Activated CD4-positive, CD25-positive, alpha-beta regulatory T cell treated with anti-CD3 and anti-CD28 coated beads, Interleukin-2, amount 50 U/mL, for 24 hours (primary cell): ENCODE measurements at regions not wholly inside any gene's neighbourhood (a gene's known extent, or its start where the extent isn't known, plus 50 kb on each side); places are given as distances from the start of the nearest gene placed in this dataset.

Experiments
- ATAC-seq, 2 donors: fragments of 150-1000 bp; cut with Tn5 transposase; one replicate each; pipeline ENCODE4 v1.10.0; 2021; ENCODE audit warnings: mild to moderate bottlenecking in 1 of 2, moderate library complexity in 1 of 2

DNA sequence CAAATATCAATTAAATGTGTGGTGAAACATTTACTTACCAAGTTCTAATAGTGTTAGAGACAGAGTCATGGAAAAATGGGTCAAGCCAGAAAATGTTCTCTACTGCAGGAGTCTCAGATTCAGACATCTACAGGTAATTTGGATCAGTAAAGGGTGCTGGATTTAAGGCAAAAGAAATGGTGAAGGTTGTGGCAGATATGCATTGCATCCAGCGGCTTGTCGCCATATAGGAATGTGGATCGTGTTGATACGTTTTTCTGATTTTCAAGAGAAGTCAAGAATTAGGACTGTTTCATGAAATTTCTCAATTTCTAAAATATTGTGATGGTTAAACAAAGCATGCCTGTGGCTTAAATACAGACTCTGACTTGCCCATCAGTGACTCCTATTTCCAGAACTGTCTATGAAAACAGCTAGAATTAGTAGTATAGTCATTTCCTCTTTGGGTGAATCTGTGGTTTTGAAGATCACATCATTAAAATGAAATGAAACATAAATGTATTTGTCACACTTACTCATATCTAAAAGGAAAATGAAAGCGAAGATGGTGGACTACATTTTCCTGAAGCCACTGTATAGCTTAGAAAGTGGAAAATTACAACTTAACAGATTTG lies 110.1 kb upstream of the VEGFC start:
- ATAC-seq: peak; percentile 81 to 87

DNA sequence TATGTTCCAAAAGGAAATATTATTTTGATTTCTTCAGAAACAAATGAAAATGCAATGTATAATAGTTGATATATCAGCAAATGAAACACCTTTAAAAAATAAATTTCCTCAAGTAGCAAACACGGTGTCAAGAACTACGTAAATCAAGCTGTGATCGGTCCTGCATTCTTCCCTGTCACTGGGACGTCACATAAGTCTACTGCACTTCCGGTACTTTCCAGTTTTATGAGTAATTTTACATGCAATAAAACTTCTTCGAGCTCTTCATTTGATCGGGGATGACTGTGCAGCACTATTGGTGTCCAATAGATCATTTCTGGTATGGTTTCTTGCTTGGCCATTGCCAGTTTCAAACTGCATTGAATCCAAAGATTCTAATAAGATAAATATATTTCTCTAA lies 114.0 kb upstream of the VEGFC start:
- no peak for ATAC-seq

DNA sequence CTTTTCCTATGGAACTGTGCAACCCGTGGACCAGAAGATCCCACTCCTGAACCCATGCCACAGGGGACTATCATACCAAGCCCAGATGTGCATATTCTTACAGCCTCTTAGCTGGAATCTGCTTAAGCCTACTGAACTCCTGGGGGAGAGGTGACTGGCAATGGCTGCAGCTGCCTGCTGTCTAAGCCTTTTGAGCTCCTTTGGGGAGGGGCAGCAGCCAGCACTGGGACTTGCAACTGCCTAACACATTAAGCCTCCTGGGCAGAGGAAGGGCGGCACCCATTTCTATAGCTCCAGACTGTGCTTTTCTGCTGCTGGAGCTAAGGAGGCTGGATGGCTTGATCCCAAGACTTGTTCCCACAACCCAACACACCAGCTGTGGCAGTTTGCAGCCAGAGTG lies 117.9 kb upstream of the VEGFC start:
- no peak for ATAC-seq

DNA sequence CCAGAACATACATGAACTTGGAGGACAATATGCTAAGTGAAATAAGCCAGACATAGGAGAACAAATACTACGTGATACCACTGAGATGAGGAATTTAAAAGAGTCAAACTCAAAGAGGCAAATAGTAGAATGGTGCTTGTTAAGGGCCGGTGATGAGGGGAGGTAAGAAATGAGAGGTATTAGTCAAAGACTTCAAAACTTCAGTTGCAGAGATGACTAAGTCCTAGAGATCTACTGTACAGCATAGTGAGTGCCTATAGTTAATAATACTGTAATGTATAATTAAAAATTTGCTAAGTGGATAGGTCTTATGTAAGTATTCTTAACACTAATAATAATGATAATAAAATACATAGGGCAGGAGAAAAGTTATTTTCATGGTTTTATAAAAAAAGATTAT lies 126.9 kb upstream of the VEGFC start:
- no peak for ATAC-seq

DNA sequence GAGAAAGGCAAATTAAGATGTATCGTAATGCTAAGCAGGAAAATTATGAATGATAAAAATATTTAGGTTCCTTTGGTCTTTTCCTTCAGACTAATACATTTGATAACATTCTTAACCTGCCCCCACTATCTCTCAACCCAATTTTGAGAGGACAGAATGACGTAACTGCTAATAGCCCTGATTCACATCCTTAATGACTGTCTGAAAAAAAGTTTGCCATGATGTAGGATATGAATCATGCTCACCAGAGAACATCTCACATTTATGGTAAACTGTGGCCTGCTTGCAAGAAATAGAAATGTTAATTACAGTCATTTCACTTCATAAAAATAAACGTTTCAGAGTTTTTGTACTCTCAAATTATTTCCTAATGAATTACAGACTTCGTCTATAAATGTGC lies 128.0 kb upstream of the VEGFC start:
- ATAC-seq: no peak

DNA sequence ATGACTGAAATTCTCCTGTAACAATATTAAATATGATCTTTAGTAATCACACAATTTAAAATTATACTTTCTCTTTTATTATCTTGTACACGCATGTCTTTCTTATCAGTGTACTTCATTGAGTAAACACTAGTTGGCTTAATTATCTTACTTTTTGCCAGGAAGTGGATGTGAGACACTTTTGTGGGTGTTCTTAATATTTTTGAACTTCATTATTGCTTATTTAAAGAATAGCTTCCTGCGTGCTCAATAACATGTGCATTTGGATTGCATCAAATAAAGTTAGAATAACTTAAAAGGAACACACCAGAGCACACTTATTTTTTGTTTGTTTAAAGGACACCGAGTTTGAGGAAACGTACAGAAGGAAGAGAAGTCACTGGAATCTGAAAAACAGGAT lies 128.5 kb upstream of the VEGFC start:
- ATAC-seq: no peak

DNA sequence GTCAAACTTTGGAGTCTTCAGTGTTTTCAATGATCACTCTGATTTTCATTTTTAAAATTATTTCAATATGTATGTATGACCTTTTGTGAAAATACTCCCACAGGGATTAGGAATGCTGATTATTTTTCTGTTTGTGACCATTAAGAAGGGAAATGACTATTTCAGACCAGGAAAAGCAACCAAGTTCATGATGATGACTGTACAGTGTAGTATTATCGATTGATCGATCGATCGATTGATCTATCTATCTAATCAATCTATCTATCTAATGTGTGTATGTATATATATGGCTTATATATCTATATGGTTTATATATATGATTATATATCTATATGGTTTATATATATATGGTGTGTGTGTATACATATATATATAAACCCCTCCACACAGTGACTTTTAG lies 131.5 kb upstream of the VEGFC start:
- ATAC-seq: no peak

DNA sequence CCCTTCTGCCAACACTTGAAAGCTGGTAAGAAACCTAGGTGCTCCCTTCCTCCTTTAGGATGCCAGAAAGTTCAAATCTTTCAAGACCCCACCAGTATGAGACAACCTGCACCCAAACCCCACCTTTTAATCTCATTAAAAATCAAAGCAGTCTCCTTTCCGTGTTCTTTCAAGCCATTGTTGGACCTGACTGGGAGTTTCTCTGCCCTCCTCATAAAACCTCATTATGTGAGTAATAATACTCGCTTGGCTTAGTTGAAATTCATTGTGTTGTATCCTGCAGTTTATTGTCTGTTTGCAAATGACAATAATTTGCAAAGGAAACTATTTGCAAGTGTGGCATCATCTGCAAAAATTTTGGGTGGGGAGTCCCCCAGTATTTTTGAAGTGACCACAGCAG lies 133.2 kb upstream of the VEGFC start:
- ATAC-seq: no peak

DNA sequence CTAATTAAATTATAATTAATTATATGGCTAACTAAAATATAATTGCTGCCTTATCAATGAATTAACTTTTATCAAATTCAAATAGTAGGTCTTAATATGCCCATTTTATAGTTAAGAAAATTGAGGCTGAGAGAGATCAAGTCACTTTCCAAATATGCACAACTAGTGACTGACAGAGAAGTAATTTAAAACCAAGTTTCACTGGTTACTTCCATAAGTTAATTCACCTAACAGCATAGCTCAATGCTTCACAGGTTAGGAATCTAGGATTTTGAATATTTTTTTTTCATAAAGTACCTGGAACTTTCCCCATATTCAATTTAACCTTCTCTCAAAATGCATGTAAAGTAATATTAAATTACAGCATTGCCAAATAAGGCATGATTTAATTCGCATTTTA lies 134.4 kb upstream of the VEGFC start:
- ATAC-seq: no peak

DNA sequence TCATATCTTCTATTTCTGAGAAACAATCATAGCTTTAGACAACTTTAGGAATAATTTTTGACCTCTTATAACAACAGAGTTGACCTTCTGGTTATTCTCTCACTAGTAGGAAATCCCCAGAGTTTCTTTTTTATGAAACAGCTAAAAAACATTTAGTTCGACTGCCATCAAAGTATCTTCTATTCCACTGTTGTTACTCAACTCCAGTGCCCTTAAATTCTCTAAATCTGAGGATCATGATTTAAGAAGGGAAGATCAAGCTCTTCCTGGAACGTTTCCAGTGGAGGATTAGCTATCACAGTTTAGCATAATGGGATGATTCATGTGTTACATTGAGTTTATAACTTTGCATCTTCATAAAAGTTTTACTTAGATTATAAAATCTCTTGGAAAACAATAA lies 134.9 kb upstream of the VEGFC start:
- ATAC-seq: no peak

DNA sequence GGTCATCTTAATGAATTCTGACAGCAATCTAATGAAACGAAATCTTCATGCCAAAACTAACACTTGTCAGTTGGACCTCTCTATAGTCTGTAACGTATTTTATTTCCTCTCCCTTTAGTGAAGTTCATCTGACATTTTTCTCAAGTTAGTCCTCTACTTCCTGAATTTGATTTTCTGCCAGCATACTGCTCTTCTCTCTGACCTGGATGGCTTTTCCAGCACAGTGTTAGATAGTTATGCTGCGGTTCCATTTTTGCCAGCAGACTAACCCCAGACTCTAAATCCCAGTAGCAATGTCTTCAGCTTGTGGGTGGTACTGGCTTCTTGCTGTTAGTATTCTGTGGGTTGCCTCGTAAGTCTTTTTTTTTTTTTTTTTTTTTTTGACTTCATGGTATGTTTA lies 146.7 kb upstream of the VEGFC start:
- no peak for ATAC-seq

DNA sequence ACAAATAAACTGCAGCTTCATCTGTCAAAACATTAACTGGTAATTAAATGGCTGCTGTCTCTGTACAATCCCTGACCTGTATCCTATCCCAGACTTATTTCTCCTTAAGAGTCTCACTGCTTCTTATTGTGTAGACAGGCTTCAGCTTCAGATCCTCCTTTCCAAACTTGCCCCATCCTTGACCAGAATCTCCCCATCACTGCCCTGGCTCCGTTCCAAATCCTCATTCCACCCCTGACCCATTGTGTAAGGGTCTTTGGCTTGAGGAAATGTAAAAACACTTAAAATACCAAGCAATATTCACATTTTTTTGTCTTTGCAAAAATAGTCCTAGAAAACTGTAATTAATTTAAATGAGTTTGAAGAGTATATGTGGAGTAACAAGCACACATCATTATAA lies 152.6 kb upstream of the VEGFC start:
- ATAC-seq: no peak

DNA sequence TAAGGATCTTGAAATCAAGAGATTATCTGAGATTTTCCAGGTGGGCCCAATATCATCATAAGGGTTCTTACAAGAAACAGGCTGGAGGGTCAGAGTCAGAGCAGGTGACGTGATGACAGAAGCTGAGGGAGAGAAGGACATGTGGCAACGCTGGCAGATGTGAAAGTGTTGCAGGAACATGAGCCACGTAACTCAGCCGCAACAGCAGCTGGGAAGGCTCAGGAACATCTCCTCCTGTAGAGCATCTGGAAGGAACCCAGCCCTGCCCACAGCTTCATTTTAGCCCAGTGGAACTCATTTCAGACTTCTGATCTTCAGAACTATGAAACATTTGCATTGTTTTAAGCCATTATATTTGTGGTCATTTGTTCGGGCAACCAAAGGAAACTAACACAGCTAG lies 156.3 kb upstream of the VEGFC start:
- ATAC-seq: no peak

DNA sequence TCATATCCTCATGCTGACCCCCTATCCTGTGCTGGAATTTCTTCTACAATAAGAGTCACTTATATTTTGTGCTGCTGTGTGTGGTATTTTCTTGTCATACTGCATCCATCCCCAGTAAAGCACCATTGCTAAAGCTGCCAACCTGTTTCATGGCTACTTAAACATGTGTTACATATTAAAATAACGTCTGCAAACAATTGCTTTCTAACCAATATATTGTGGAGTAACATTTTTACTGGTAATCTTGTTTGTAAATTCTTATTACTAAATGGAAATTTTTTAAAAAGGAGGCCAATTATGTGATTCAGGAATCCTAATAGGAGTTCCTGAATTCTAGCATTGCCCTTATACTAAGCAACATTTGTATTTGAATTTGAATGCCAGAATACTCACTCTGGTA lies 160.3 kb upstream of the VEGFC start:
- ATAC-seq: no peak

DNA sequence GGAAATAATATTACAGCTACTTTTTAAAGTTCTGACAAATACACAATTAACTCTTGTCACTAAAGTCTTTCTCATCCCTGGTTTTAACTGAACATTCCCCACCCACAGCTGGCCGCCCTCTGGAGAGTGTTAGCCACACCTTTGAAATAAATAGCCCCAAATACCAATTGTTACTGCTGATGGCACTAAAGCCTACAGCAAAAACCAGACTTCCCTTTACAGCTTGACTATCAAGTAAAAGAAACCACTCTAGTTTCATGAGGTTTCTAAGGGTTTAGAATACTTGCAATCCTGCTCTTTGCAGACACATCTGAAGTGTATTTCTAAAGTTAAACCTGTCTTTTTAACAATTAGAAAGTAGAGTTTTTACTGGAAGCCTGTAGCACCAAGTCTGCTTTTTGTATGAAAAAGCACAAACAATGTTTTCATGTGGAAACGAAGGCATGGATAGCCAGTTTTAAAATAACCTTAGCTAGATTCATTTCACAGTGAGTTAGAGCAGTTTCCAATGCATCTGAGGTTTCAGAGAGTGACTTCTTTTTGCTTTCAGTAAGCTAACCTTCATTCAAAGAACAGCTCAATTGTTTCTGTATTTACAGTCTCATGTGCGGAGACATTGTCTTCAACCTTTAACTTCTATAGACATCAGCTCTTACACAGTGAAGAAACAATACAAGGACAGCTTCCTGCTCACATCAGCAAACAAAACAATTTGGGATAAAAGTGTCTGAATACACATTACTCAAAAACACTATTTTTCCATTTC lies 164.8 kb upstream of the VEGFC start:
- no peak for ATAC-seq

DNA sequence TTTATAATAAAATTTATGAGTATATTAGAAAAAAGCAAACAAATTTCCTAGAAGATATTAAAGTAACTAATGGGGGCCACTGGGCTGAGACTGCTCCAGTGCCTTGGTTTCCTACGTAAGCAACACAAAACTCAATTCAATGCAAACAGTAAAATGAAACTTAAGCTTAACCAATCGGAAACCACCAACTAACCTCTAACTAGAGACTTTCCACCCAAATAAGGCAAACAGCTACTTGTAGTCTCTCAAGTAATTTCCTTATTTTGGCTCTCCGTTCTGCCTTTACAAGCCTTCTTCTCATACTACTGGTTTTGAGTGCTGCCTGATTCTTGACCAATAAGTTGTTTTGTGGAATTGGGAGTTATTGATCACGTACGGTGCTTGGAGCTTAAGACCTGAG lies 167.3 kb upstream of the VEGFC start:
- no peak for ATAC-seq

DNA sequence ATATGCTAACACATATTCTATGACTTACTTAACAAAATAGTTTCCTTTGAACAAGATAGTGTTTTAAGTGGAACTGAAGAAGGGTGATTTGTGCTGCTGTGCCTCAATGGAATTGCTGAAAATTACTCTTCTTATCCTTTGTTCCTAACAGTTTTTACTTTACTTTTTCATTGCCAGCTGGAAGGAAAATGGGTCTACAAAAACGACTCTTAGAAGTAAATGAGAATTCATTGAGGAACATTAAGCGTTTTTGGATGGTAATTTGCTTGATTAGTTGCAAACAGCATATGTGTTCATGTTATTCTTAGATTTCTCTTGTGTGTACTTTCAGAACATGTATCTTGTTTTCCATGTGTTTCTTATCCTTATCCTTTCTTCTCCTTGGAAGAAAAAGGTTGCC lies 170.4 kb upstream of the VEGFC start:
- ATAC-seq: no peak

DNA sequence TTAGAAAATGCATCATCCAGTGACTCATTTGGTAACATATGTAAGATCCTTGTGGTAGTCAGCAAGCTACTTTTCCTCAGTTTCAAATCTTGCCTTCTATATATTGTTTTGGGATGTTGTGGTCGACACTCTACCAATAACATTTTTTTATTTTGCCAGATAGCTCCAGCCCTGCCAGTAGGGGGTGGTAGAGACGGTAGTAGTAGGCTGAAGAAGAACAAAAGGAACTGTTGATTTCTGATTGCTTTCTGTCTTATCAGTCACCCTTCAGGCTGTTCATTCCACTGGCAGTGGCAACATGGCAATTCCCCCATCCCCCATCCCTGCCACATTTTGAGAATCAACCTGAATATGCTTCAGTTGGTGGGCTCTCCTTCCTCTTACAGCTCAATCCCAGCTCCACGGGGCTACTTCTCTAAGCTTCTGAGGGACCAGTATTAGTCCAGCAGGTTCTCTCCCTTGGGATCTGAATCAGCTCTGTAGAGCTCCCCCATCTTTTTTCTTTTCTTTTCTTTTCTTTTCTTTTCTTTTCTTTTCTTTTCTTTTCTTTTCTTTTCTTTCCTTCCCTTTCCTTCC lies 171.5 kb upstream of the VEGFC start:
- no peak for ATAC-seq

DNA sequence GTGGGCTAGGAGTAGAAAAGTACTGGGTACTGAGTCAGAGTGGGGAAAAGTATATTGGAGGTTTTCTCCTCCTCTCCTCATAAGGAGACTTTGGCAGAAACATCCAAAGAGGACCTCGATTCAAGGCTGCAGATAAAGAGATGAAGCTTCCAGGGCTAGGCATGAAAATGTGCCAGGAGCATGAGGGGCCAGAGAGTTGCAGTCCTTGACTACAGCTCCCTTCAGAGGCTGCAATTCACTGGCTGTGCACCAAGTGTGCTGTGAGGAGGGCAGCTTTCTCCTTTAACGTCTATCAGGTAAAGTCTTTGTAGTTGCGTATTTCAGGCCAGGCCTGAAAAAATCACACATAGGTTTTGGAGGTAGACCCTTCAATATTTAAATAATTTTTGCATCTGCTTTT lies 174.9 kb upstream of the VEGFC start:
- ATAC-seq: no peak

DNA sequence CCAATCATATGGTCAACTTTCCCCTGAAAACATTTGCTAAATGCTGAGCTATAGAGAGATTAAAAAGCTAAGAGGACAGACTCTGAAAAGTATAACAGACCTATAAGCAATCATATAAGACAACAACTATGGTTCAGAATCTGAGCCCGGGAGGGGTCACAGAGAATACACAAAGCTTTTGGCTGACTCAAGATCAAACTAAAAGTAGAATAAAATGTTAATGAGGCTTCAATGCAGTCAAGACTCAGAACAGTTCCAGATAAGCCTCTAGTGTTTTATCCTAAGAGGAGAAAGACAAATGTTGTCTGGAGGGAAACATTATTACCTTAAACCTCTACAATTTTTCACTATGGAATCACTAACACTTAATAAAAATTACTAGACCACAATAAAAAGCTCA lies 175.4 kb upstream of the VEGFC start:
- no peak for ATAC-seq

DNA sequence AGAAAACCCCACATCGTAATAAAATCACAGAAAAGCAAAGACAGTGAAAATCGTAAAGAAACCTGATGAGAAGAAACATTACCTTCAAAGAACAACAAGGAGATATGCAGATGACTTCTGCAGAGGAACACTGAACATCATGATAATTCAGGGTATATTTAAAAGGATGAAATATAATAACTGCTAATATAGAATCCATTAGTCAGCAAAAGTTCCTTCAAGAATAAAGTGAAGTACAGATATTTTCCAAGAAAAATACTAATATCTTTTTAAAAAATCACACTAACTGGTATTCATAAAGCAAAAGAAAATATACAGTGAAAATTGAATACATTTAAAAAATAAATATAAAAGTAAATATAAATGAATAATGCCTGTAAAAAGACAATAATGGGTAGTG lies 176.3 kb upstream of the VEGFC start:
- no peak for ATAC-seq

DNA sequence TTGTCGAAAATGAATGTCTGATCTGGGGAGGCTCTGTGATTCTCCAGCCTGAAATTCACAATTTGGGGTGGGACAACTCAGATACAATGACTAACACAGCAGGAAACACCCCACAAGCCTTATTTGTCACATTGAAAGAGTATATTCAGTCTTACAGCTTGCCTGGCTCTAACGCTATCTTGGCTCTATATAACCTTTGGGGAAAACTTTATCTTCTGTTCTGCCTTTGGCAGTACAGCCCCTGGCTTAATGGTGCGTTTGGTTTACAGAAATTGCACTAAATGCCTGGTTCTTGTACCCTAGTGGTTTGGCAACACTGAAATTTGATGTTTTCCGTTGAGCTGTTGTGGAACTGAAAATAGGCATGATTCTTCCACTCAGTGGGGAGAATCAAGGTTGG lies 178.1 kb upstream of the VEGFC start:
- ATAC-seq: no peak

DNA sequence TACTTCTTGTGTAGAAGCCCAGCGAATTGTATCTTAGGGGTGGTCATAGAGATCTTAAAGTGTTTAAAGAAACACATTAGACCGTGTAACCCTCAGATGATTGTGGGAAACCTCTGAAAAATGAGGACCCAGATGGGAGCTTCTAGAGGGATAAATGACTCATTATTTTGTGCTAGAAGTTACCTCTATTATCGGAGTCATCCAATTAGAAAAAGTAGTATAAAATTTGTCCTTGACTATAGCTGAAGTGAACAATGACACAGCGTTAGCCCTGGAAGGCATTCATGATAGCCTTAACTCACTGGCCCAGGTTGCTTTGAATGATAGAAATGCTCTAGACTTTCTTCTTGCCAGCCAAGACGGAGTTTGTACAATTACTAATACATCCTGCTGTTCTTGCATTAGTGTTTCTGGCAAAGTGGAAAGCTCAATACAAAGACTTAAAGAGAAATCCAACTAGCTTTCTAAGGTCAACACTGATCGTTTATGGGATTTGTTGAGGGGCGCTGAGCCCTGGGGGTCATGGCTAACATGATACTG lies 178.9 kb upstream of the VEGFC start:
- ATAC-seq: no peak

DNA sequence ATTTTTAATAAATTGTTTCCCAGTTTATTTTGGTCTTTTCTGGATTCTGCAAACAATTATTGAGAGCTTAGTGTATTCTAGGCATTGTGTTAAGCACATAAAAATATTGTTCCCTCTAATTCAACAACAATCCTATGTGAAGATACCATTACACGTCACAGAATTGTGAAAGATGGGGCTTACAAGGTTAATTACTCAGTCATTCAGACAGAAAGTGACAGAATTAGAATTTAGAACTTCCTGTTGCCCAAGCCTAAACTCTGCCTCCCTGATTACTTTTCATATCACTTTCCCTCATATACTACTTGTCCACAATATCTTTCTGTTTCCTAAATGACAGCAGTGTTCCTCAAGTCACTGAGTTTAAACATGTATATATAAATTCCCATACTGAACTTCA lies 186.7 kb upstream of the VEGFC start:
- no peak for ATAC-seq
